ENCODE measurements at regions not wholly inside any gene's neighbourhood (a gene's known extent, or its start where the extent isn't known, plus 50 kb on each side); places are given as distances from the start of the nearest gene placed in this dataset.

DNA sequence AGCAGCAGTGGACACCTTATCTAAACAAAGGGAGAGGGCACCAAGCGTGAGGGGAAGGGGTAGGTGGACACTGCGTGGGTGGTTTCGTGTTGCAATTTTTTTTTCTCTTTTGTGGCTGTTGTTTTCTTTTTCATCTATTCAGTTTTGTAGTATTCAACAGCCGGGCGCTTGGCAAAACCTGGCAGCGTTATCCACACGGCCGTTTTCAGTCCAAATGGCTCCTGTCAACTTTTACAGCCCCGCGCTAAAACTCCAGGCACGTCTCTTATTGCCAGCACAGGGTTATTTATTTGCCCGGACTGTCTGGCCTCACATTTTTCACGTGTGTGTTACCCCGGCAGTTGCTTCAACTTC, 192.2 kb downstream of the BCOR start:
- TF ChIP-seq EZH2 (IDR thresholded peaks at IDR 0.05; ENCODE audit: insufficient read depth, poor library complexity, severe bottlenecking) (no peak), EZH2phosphoT487 (IDR thresholded peaks at IDR 0.05; ENCODE audit: insufficient read depth, low read depth) (no peak)
